ENCODE measurements at regions not wholly inside any gene's neighbourhood (a gene's known extent, or its start where the extent isn't known, plus 50 kb on each side); places are given as distances from the start of the nearest gene placed in this dataset.

- intact Hi-C loops (cut with DNase I): no loop called here
- Histone ChIP-seq H3K4me1 (no peaks in the 10 kb centered on the region), H3K27ac (no peak overlapping the region), H3K36me3 (no peaks in the 10 kb centered on the region), H3K4me3 (no peak overlapping the region), H3K9me3 (no peaks in the 10 kb centered on the region), H3K27me3 (no peaks in the 10 kb centered on the region)
- DNase-seq (no peak), ATAC-seq (no peak)
- TF ChIP-seq POLR2A (IDR thresholded peaks at IDR 0.05): no peak
- TF ChIP-seq, protein P1, sequence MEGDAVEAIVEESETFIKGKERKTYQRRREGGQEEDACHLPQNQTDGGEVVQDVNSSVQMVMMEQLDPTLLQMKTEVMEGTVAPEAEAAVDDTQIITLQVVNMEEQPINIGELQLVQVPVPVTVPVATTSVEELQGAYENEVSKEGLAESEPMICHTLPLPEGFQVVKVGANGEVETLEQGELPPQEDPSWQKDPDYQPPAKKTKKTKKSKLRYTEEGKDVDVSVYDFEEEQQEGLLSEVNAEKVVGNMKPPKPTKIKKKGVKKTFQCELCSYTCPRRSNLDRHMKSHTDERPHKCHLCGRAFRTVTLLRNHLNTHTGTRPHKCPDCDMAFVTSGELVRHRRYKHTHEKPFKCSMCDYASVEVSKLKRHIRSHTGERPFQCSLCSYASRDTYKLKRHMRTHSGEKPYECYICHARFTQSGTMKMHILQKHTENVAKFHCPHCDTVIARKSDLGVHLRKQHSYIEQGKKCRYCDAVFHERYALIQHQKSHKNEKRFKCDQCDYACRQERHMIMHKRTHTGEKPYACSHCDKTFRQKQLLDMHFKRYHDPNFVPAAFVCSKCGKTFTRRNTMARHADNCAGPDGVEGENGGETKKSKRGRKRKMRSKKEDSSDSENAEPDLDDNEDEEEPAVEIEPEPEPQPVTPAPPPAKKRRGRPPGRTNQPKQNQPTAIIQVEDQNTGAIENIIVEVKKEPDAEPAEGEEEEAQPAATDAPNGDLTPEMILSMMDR (IDR thresholded peaks at IDR 0.05): no peak
- WGBS, 4 donors: 0 to 97% (median 0%) methylated on average over 1 of the region's 1 CpG
These were observed 191.9 kb upstream of the SPRY1 start for GRCh38 chr4:123204737-123205136.

- no peak overlapping the region for H3K4me3 ChIP-seq
- H3K9me3 ChIP-seq: no peaks in the 10 kb centered on the region
- no peak overlapping the region for H3K27ac ChIP-seq
- DNase-seq (no peak), ATAC-seq (no peak)
- intact Hi-C loops (cut with DNase I): no loop called here
- TF ChIP-seq, protein P1 (IDR thresholded peaks at IDR 0.05): no peak
- no peak for TF ChIP-seq POLR2A (IDR thresholded peaks at IDR 0.05)
- no peaks in the 10 kb centered on the region for H3K27me3 ChIP-seq
- 75 to 84% (median 79%) methylated on average over 3 of the region's 3 CpGs for WGBS, 4 donors
- H3K4me1 ChIP-seq: no peaks in the 10 kb centered on the region
- no peaks in the 10 kb centered on the region for H3K36me3 ChIP-seq
These were observed 190.6 kb upstream of the SPRY1 start for GRCh38 chr4:123206016-123206415.

DNA sequence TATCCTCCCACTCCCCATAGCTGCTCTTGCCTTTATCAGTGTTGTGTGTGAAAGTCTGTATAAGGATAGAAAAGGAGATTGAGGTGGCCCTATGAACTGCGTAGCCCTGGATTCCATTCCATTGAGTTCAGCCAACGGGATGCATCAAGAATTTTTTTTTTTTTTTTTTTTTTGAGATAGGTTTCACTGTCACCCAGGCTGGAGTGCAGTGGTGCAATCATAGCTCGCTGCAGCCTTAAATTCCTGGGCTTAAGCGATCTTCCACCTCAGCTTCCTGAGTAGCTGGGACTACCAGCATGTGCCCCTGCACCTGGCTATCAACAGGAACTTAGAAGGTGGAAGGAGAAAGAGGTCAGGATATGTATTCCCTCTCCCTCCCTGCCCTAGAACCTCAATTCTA lies 187.2 kb upstream of the SPRY1 start:
- H3K9me3 ChIP-seq: no peaks in the 10 kb centered on the region
- H3K4me3 ChIP-seq: no peak overlapping the region
- no peak for TF ChIP-seq POLR2A (IDR thresholded peaks at IDR 0.05)
- TF ChIP-seq, protein P1 (IDR thresholded peaks at IDR 0.05): no peak
- H3K36me3 ChIP-seq: no peaks in the 10 kb centered on the region
- H3K27me3 ChIP-seq: no peaks in the 10 kb centered on the region
- intact Hi-C loops (cut with DNase I): no loop called here
- no peaks in the 10 kb centered on the region for H3K4me1 ChIP-seq
- H3K27ac ChIP-seq: no peak overlapping the region
- 86 to 88% (median 86%) methylated on average over 4 of the region's 4 CpGs for WGBS, 4 donors
- DNase-seq: no peak
- ATAC-seq: no peak

GRCh38 chr4:123215536-123215935 lies 181.1 kb upstream of the SPRY1 start:
- no peak for TF ChIP-seq POLR2A (IDR thresholded peaks at IDR 0.05)
- TF ChIP-seq, protein P1 (IDR thresholded peaks at IDR 0.05): no peak
- H3K4me3 ChIP-seq: no peak overlapping the region

More at GRCh38 chr4:123215536-123215935, 181.1 kb upstream of the SPRY1 start:
- Histone ChIP-seq H3K36me3 (no peaks in the 10 kb centered on the region), H3K27me3 (no peaks in the 10 kb centered on the region), H3K9me3 (no peaks in the 10 kb centered on the region), H3K4me1 (peaks cover 0 to 9% (median 0%) of the 10 kb centered on the region in 12 donors), H3K27ac (no peak overlapping the region)
- intact Hi-C loops (cut with DNase I): no loop called here
- no peak for ATAC-seq
- WGBS, 4 donors: 68 to 86% (median 70%) methylated on average over 1 of the region's 1 CpG
- DNase-seq: no peak

Measured in heart left ventricle (tissue), 16 donors.